ENCODE measurements at regions not wholly inside any gene's neighbourhood (a gene's known extent, or its start where the extent isn't known, plus 50 kb on each side); places are given as distances from the start of the nearest gene placed in this dataset.

GRCh38 chr10:111472445-111472844 is 395.6 kb downstream of the ADRA2A start:
- no peaks in the 10 kb centered on the region for H3K4me1 ChIP-seq (ENCODE audit: control insufficient read depth in 2 of 2, insufficient read depth in 2 of 2, low read length in 2 of 2)
- H3K79me2 ChIP-seq (ENCODE audit: control insufficient read depth, insufficient read depth, low read length) = no peaks in the 10 kb centered on the region
- no peak overlapping the region for H2AFZ ChIP-seq (ENCODE audit: insufficient read depth, low read depth, low read length, poor library complexity, severe bottlenecking)
- Mint-ChIP-seq H3K4me1 (no peaks in the 10 kb centered on the region), H3K27ac (no peak overlapping the region), H3K27me3 (no peaks in the 10 kb centered on the region), H3K9me3 (ENCODE audit: insufficient read depth) (no peaks in the 10 kb centered on the region), H3K4me3 (no peak overlapping the region)
- H3K4me2 ChIP-seq (replicated peaks; ENCODE audit: low read depth, low read length, poor library complexity, severe bottlenecking) = no peak overlapping the region
- no peaks in the 10 kb centered on the region for H3K36me3 ChIP-seq (replicated peaks in 1 of 2; ENCODE audit: control extremely low read depth in 1 of 2, control insufficient read depth in 1 of 2, extremely low read depth in 1 of 2, insufficient read depth in 2 of 2, low read length in 1 of 2)
- ChIA-PET CTCF (no interaction called here), POLR2A (no interaction called here)
- no peaks in the 10 kb centered on the region for H4K20me1 ChIP-seq (ENCODE audit: control insufficient read depth, insufficient read depth, low read length, poor library complexity, severe bottlenecking)
- no peak overlapping the region for H3K27ac ChIP-seq (ENCODE audit: low read length in 2 of 2)
- no peaks in the 10 kb centered on the region for H3K27me3 ChIP-seq (replicated peaks in 1 of 4; ENCODE audit: control extremely low read depth in 1 of 4, control insufficient read depth in 3 of 4, insufficient read depth in 4 of 4, low read length in 3 of 4)
- TF ChIP-seq CTCF (IDR thresholded peaks at IDR 0.05) = no peak
- no peak for TF ChIP-seq EZH2 (IDR thresholded peaks at IDR 0.05; ENCODE audit: borderline replicate concordance, insufficient read depth, low read depth, low read length, poor library complexity, severe bottlenecking)
- intact Hi-C loops (cut with micrococcal nuclease) = no loop called here
- no peak for ATAC-seq (ENCODE audit: low read depth)
- no peak for DNase-seq
- WGBS (ENCODE audit: insufficient coverage) = 82% methylated on average over 6 of the region's 7 CpGs
- H3K4me3 ChIP-seq (ENCODE audit: control extremely low read depth in 1 of 5, extremely low read depth in 1 of 5, insufficient read depth in 1 of 5, low read depth in 2 of 5, low read length in 4 of 5) = no peak overlapping the region
- no peaks in the 10 kb centered on the region for H3K9me3 ChIP-seq (ENCODE audit: control extremely low read depth in 1 of 3, control insufficient read depth in 2 of 3, insufficient read depth in 1 of 3, low read length in 2 of 3)
- no peak overlapping the region for H3K9ac ChIP-seq (ENCODE audit: low read length)

GRCh38 chr10:111473361-111473760 is 396.5 kb downstream of the ADRA2A start:
- H3K36me3 ChIP-seq (replicated peaks in 1 of 2; ENCODE audit: control extremely low read depth in 1 of 2, control insufficient read depth in 1 of 2, extremely low read depth in 1 of 2, insufficient read depth in 2 of 2, low read length in 1 of 2) = no peaks in the 10 kb centered on the region
- H3K4me1 Mint-ChIP-seq = no peaks in the 10 kb centered on the region
- POLR2A ChIA-PET = no interaction called here
- H3K4me1 ChIP-seq (ENCODE audit: control insufficient read depth in 2 of 2, insufficient read depth in 2 of 2, low read length in 2 of 2) = no peaks in the 10 kb centered on the region
- no peaks in the 10 kb centered on the region for H3K27me3 ChIP-seq (replicated peaks in 1 of 4; ENCODE audit: control extremely low read depth in 1 of 4, control insufficient read depth in 3 of 4, insufficient read depth in 4 of 4, low read length in 3 of 4)
- TF ChIP-seq CTCF (IDR thresholded peaks at IDR 0.05) (no peak), EZH2 (IDR thresholded peaks at IDR 0.05; ENCODE audit: borderline replicate concordance, insufficient read depth, low read depth, low read length, poor library complexity, severe bottlenecking) (no peak)
- intact Hi-C loops (cut with micrococcal nuclease) = no loop called here
- no peak overlapping the region for H3K27ac Mint-ChIP-seq
- H3K27ac ChIP-seq (ENCODE audit: low read length in 2 of 2) = no peak overlapping the region
- no peak overlapping the region for H3K9ac ChIP-seq (ENCODE audit: low read length)
- no peaks in the 10 kb centered on the region for H3K79me2 ChIP-seq (ENCODE audit: control insufficient read depth, insufficient read depth, low read length)
- no peak overlapping the region for H2AFZ ChIP-seq (ENCODE audit: insufficient read depth, low read depth, low read length, poor library complexity, severe bottlenecking)
- no peak overlapping the region for H3K4me2 ChIP-seq (replicated peaks; ENCODE audit: low read depth, low read length, poor library complexity, severe bottlenecking)
- H3K9me3 ChIP-seq (ENCODE audit: control extremely low read depth in 1 of 3, control insufficient read depth in 2 of 3, insufficient read depth in 1 of 3, low read length in 2 of 3) = no peaks in the 10 kb centered on the region
- H3K27me3 Mint-ChIP-seq = no peaks in the 10 kb centered on the region
- DNase-seq (no peak), ATAC-seq (ENCODE audit: low read depth) (no peak)
- H3K4me3 ChIP-seq (ENCODE audit: control extremely low read depth in 1 of 5, extremely low read depth in 1 of 5, insufficient read depth in 1 of 5, low read depth in 2 of 5, low read length in 4 of 5) = no peak overlapping the region
- no peaks in the 10 kb centered on the region for H4K20me1 ChIP-seq (ENCODE audit: control insufficient read depth, insufficient read depth, low read length, poor library complexity, severe bottlenecking)
- WGBS (ENCODE audit: insufficient coverage) = 59% methylated on average over 3 of the region's 3 CpGs
- CTCF ChIA-PET = no interaction called here
- H3K9me3 Mint-ChIP-seq (ENCODE audit: insufficient read depth) = no peaks in the 10 kb centered on the region
- no peak overlapping the region for H3K4me3 Mint-ChIP-seq
